Endometrium (tissue), 2 donors: ENCODE measurements at regions not wholly inside any gene's neighbourhood (a gene's known extent, or its start where the extent isn't known, plus 50 kb on each side); places are given as distances from the start of the nearest gene placed in this dataset.

Source experiments
- FAIRE-seq: peaks from 2 replicates; lab custom pipeline; 2012; peaks lifted over from hg19 to GRCh38; lab: Jason Lieb, UNC
- donor health status: control.
- donor health status: control.

- FAIRE-seq = no peak
Measured at GRCh38 chr11:113579292-113579940, 104.2 kb upstream of the DRD2 start.

- no peak for FAIRE-seq
Measured at GRCh38 chr11:113578715-113579250, 103.6 kb upstream of the DRD2 start.

- no peak for FAIRE-seq
Measured at GRCh38 chr11:113578033-113578380, 102.8 kb upstream of the DRD2 start.

GRCh38 chr11:113577356-113578032, 102.3 kb upstream of the DRD2 start:
- FAIRE-seq = no peak

- FAIRE-seq = no peak
Measured at GRCh38 chr11:113574586-113574985, 99.4 kb upstream of the DRD2 start.

- no peak for FAIRE-seq
Measured at GRCh38 chr11:113574171-113574570, 99.0 kb upstream of the DRD2 start.

GRCh38 chr11:113572136-113572735, 97.0 kb upstream of the DRD2 start:
- FAIRE-seq = peak; percentile 99

- no peak for FAIRE-seq
Measured at GRCh38 chr11:113571531-113571930, 96.3 kb upstream of the DRD2 start.

GRCh38 chr11:113570906-113571305, 95.7 kb upstream of the DRD2 start:
- no peak for FAIRE-seq

- no peak for FAIRE-seq
Measured at GRCh38 chr11:113569391-113569790, 94.2 kb upstream of the DRD2 start.

GRCh38 chr11:113568566-113568965, 93.4 kb upstream of the DRD2 start:
- FAIRE-seq = no peak

GRCh38 chr11:113567867-113568544, 92.8 kb upstream of the DRD2 start:
- FAIRE-seq = no peak

- no peak for FAIRE-seq
Measured at GRCh38 chr11:113567097-113567496, 91.9 kb upstream of the DRD2 start.

- FAIRE-seq = no peak
Measured at GRCh38 chr11:113564527-113565130, 89.4 kb upstream of the DRD2 start.

GRCh38 chr11:113563766-113564526, 88.7 kb upstream of the DRD2 start:
- no peak for FAIRE-seq

- FAIRE-seq = no peak
Measured at GRCh38 chr11:113562981-113563461, 87.8 kb upstream of the DRD2 start.

- no peak for FAIRE-seq
Measured at GRCh38 chr11:113562576-113562975, 87.4 kb upstream of the DRD2 start.

- FAIRE-seq = no peak
Measured at GRCh38 chr11:113557926-113558325, 82.7 kb upstream of the DRD2 start.

- no peak for FAIRE-seq
Measured at GRCh38 chr11:113556036-113556435, 80.8 kb upstream of the DRD2 start.

- no peak for FAIRE-seq
Measured at GRCh38 chr11:113555071-113555619, 79.9 kb upstream of the DRD2 start.

GRCh38 chr11:113554526-113554925, 79.3 kb upstream of the DRD2 start:
- no peak for FAIRE-seq
